ENCODE measurements at regions not wholly inside any gene's neighbourhood (a gene's known extent, or its start where the extent isn't known, plus 50 kb on each side); places are given as distances from the start of the nearest gene placed in this dataset.

GRCh38 chr1:9179463-9180110 lies 50.7 kb upstream of the GPR157 start:
- DNase-seq (ENCODE audit: low read depth in 2 of 3, low spot score in 1 of 3) = no peak

- DNase-seq (ENCODE audit: low read depth in 2 of 3, low spot score in 1 of 3) = no peak
Observed at GRCh38 chr1:9180111-9180819, 51.4 kb upstream of the GPR157 start.

GRCh38 chr1:9181176-9181906 lies 52.4 kb upstream of the GPR157 start:
- DNase-seq (ENCODE audit: low read depth in 2 of 3, low spot score in 1 of 3) = peak in 2 of 3 donors; percentile 65 to 73

GRCh38 chr1:9181990-9182783 lies 52.4 kb upstream of the H6PD start:
- no peak for DNase-seq (ENCODE audit: low read depth in 2 of 3, low spot score in 1 of 3)

GRCh38 chr1:9182784-9183257 lies 51.8 kb upstream of the H6PD start:
- no peak for DNase-seq (ENCODE audit: low read depth in 2 of 3, low spot score in 1 of 3)

GRCh38 chr1:9183441-9183840 lies 51.1 kb upstream of the H6PD start:
- no peak for DNase-seq (ENCODE audit: low read depth in 2 of 3, low spot score in 1 of 3)

- no peak for DNase-seq (ENCODE audit: low read depth in 2 of 3, low spot score in 1 of 3)
Observed at GRCh38 chr1:9183898-9184297, 50.7 kb upstream of the H6PD start.

GRCh38 chr1:9184749-9185148 lies 49.8 kb upstream of the H6PD start:
- DNase-seq (ENCODE audit: low read depth in 2 of 3, low spot score in 1 of 3) = no peak
